Peyer's patch (tissue), 4 donors: ENCODE measurements at regions not wholly inside any gene's neighbourhood (a gene's known extent, or its start where the extent isn't known, plus 50 kb on each side); places are given as distances from the start of the nearest gene placed in this dataset.

ENCODE experiments used
- POLR2A ChIP-seq, 2 donors: fragments of 450-650 bp; IDR thresholded peaks; one replicate each; pipeline ENCODE4 v1.5.1; 2017; ENCODE audit warnings: antibody characterized with exemption in 2 of 2, mild to moderate bottlenecking in 2 of 2, moderate library complexity in 2 of 2
- TF ChIP-seq, protein P1 (sequence below), 6 experiments: fragments of 450-650 bp in 4 of 6; fragments of 200-600 bp in 2 of 6; sonication (generic) in 1 of 6; IDR thresholded peaks; one replicate each; pipeline ENCODE4 v1.5.1; 2017 to 2019; ENCODE audit warnings: antibody characterized with exemption in 6 of 6, mild to moderate bottlenecking in 3 of 6, moderate library complexity in 1 of 6

DNA sequence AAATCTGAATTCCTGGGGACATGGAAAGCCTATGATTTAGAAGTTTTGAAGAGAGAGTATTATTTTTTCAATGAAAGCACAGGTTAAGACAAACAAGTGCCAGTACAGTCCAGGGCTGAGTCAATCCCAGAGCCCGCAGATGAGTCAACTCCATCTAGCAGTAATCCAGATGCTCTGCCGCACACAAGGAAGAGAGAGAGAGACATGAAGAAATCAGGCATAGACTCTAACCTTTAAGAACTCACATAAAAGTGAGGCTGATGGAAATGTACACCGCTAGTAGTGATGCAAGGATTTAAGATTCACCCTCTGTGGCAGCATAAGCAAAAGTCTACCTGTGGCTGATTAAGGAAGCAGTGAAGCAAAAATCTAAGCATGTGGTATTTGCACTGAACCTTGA, 651.5 kb downstream of the TNS3 start:
- no peak for TF ChIP-seq POLR2A (IDR thresholded peaks at IDR 0.05)
- TF ChIP-seq, protein P1, sequence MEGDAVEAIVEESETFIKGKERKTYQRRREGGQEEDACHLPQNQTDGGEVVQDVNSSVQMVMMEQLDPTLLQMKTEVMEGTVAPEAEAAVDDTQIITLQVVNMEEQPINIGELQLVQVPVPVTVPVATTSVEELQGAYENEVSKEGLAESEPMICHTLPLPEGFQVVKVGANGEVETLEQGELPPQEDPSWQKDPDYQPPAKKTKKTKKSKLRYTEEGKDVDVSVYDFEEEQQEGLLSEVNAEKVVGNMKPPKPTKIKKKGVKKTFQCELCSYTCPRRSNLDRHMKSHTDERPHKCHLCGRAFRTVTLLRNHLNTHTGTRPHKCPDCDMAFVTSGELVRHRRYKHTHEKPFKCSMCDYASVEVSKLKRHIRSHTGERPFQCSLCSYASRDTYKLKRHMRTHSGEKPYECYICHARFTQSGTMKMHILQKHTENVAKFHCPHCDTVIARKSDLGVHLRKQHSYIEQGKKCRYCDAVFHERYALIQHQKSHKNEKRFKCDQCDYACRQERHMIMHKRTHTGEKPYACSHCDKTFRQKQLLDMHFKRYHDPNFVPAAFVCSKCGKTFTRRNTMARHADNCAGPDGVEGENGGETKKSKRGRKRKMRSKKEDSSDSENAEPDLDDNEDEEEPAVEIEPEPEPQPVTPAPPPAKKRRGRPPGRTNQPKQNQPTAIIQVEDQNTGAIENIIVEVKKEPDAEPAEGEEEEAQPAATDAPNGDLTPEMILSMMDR (IDR thresholded peaks at IDR 0.05) = no peak
